ENCODE measurements at regions not wholly inside any gene's neighbourhood (a gene's known extent, or its start where the extent isn't known, plus 50 kb on each side); places are given as distances from the start of the nearest gene placed in this dataset.

DNA sequence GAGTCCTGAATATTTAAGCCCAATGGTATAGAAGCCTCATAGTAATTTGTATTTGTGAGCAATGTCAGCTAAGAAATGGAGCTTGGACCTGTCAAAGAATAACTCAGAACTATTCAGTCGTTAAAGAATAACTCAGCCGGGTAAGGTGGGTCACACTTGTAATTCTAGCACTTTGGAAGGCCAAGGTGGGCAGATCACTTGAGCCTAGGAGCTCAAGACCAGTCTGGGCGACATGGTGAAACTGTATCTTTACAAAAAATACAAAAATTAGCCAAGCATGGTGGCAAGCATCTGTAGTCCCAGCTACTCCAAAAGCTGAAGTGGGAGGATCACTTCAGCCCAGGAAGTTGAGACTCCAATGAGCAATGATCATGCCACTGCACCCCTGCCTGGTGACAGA is 1526.5 kb downstream of the LRRC4C start:
- TF ChIP-seq, protein P1, sequence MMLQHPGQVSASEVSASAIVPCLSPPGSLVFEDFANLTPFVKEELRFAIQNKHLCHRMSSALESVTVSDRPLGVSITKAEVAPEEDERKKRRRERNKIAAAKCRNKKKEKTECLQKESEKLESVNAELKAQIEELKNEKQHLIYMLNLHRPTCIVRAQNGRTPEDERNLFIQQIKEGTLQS (CRISPR knock-in tag; IDR thresholded peaks at IDR 0.05) = no peak
- TF ChIP-seq, protein P2, sequence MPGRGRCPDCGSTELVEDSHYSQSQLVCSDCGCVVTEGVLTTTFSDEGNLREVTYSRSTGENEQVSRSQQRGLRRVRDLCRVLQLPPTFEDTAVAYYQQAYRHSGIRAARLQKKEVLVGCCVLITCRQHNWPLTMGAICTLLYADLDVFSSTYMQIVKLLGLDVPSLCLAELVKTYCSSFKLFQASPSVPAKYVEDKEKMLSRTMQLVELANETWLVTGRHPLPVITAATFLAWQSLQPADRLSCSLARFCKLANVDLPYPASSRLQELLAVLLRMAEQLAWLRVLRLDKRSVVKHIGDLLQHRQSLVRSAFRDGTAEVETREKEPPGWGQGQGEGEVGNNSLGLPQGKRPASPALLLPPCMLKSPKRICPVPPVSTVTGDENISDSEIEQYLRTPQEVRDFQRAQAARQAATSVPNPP (CRISPR knock-in tag; IDR thresholded peaks at IDR 0.05) = no peak
- TF ChIP-seq, protein P3, sequence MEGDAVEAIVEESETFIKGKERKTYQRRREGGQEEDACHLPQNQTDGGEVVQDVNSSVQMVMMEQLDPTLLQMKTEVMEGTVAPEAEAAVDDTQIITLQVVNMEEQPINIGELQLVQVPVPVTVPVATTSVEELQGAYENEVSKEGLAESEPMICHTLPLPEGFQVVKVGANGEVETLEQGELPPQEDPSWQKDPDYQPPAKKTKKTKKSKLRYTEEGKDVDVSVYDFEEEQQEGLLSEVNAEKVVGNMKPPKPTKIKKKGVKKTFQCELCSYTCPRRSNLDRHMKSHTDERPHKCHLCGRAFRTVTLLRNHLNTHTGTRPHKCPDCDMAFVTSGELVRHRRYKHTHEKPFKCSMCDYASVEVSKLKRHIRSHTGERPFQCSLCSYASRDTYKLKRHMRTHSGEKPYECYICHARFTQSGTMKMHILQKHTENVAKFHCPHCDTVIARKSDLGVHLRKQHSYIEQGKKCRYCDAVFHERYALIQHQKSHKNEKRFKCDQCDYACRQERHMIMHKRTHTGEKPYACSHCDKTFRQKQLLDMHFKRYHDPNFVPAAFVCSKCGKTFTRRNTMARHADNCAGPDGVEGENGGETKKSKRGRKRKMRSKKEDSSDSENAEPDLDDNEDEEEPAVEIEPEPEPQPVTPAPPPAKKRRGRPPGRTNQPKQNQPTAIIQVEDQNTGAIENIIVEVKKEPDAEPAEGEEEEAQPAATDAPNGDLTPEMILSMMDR (CRISPR knock-in tag; IDR thresholded peaks at IDR 0.05) = no peak
- no peak for TF ChIP-seq NFYC (CRISPR knock-in tag; IDR thresholded peaks at IDR 0.05)
- no peak for TF ChIP-seq EZH2 (conservative IDR thresholded peaks at IDR 0.05; ENCODE audit: low read depth, low read length)
- TF ChIP-seq RAD21 (CRISPR knock-in tag; IDR thresholded peaks at IDR 0.05) = no peak
- TF ChIP-seq ZNF841 (CRISPR knock-in tag; IDR thresholded peaks at IDR 0.05; ENCODE audit: borderline replicate concordance) = no peak
- no peak for TF ChIP-seq ZNF547 (CRISPR knock-in tag; IDR thresholded peaks at IDR 0.05)
- no peak for TF ChIP-seq BCL3 (CRISPR knock-in tag; IDR thresholded peaks at IDR 0.05)
- TF ChIP-seq POLR2AphosphoS5 (IDR thresholded peaks at IDR 0.05; ENCODE audit: low read depth, low read length) = no peak
- TF ChIP-seq SP1 (IDR thresholded peaks at IDR 0.05) = no peak
- no peak for TF ChIP-seq SP1 (CRISPR knock-in tag; IDR thresholded peaks at IDR 0.05)
- TF ChIP-seq ZNF629 (CRISPR knock-in tag; conservative IDR thresholded peaks at IDR 0.05) = no peak
